Large intestine (tissue), 3 donors: ENCODE measurements at regions not wholly inside any gene's neighbourhood (a gene's known extent, or its start where the extent isn't known, plus 50 kb on each side); places are given as distances from the start of the nearest gene placed in this dataset.

Source experiments
- DNase-seq, 2 donors: peaks; one replicate each; pipeline versions ENCODE4 v3.0.0 to v3.0.0-alpha.2; 2013
- H3K27ac ChIP-seq: one replicate; pipeline ENCODE4 v1.5.1; 2013; ENCODE audit warnings: low read length
- H3K27me3 ChIP-seq: 2 replicates; pipeline ENCODE4 v1.6.1; 2013; ENCODE audit warnings: low read length; ENCODE audit not compliant: control insufficient read depth, insufficient read depth
- H3K36me3 ChIP-seq: 2 replicates; pipeline ENCODE4 v1.6.1; 2013; ENCODE audit warnings: low read length; ENCODE audit not compliant: control insufficient read depth, insufficient read depth
- H3K4me1 ChIP-seq: one replicate; pipeline ENCODE4 v1.6.1; 2013; ENCODE audit warnings: low read length; ENCODE audit not compliant: control insufficient read depth, insufficient read depth
- H3K4me3 ChIP-seq: one replicate; pipeline ENCODE4 v1.5.1; 2013; ENCODE audit warnings: low read length
- H3K9me3 ChIP-seq: one replicate; pipeline ENCODE4 v1.6.1; 2013; ENCODE audit warnings: mild to moderate bottlenecking, low read depth, low read length, moderate library complexity; ENCODE audit not compliant: control insufficient read depth
- WGBS: methylation state at CpG from one replicate; pipeline ENCODE4 v1.1.5; 2013; ENCODE audit warnings: low lambda C conversion rate; ENCODE audit not compliant: insufficient coverage; 5-methylcytosine and 5-hydroxymethylcytosine counted together

DNA sequence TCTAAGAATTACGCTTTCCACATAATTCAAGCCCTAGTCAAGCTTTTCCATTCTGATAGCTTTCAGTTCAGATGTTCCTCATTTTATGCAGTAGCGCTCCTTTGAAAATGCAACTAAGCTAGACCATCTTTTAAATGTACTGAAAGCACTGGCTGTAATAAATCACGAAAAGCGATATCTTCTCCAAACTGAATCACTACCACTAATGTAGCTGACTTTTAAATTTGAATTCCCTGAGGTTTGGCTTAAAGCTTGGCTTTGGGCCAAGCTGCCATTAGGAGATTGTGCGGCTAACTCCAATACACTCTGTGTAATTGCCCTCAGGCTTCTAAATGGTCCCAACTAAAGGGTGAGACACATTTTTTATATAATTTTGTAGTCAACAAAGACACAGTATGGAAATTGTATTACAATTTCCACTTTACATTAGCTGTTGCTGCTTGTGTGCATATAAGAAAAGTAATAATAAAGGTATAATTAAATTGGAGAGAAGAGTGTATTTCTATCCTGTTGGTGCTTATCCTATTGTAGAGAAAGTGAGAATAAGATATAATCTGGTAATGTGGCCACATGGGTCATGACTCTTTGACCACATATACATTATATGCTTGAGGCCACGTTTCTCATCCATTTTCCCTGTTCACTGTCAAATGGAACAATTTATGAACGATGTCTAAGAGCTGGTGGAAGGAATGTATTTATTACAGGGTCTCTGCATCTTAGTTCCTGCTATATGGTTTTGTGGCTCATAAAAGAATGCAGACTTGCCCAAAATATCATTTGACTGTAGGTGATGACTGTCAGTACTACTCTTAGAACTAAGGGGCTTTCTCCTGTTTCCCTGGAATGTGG lies 118.7 kb upstream of the TAF11L2 start:
- Histone ChIP-seq H3K27me3 (no peaks in the 10 kb centered on the region), H3K4me3 (no peak overlapping the region), H3K27ac (no peak overlapping the region), H3K36me3 (no peaks in the 10 kb centered on the region), H3K4me1 (no peaks in the 10 kb centered on the region), H3K9me3 (no peaks in the 10 kb centered on the region)
- 60% methylated on average over 1 of the region's 7 CpGs for WGBS
- no peak for DNase-seq

- Histone ChIP-seq H3K4me1 (no peaks in the 10 kb centered on the region), H3K9me3 (no peaks in the 10 kb centered on the region), H3K36me3 (no peaks in the 10 kb centered on the region), H3K4me3 (no peak overlapping the region), H3K27ac (no peak overlapping the region), H3K27me3 (no peaks in the 10 kb centered on the region)
- WGBS, result no CpG with 5 or more reads among the region's 2 CpGs
- no peak for DNase-seq
Measured at GRCh38 chr5:17381932-17382331, 116.1 kb upstream of the TAF11L2 start.

GRCh38 chr5:17383526-17383925 lies 114.5 kb upstream of the TAF11L2 start:
- WGBS, result no CpG with 5 or more reads among the region's 3 CpGs
- no peaks in the 10 kb centered on the region for H3K36me3 ChIP-seq
- H3K4me1 ChIP-seq, result no peaks in the 10 kb centered on the region
- no peak overlapping the region for H3K27ac ChIP-seq
- no peaks in the 10 kb centered on the region for H3K9me3 ChIP-seq
- H3K4me3 ChIP-seq, result no peak overlapping the region
- no peaks in the 10 kb centered on the region for H3K27me3 ChIP-seq
- DNase-seq, result no peak

GRCh38 chr5:17384181-17384580 lies 113.8 kb upstream of the TAF11L2 start:
- H3K4me1 ChIP-seq, result no peaks in the 10 kb centered on the region
- DNase-seq, result no peak
- no peak overlapping the region for H3K27ac ChIP-seq
- no peaks in the 10 kb centered on the region for H3K9me3 ChIP-seq
- no peak overlapping the region for H3K4me3 ChIP-seq
- no peaks in the 10 kb centered on the region for H3K36me3 ChIP-seq
- no peaks in the 10 kb centered on the region for H3K27me3 ChIP-seq

DNA sequence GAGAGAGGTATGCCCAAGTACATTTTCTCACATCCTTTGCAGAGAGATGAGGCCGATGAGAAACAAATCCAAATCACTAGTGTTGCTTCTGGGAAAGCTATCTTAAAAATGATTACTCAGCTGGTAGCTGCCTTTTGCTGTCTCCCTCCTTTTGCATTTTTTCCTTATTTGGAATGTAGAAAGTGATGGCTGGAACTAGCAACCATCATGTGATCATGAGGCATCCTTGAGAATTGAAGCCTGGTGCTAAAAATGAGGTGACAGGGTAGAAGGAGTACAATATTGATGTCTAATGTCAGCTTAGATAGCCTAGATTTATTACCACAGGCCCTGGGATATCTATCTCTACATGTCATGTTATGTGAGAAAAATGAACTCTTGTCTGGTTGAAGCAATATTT lies 109.3 kb upstream of the TAF11L2 start:
- Histone ChIP-seq H3K4me3 (no peak overlapping the region), H3K36me3 (no peaks in the 10 kb centered on the region), H3K9me3 (no peaks in the 10 kb centered on the region), H3K27me3 (no peaks in the 10 kb centered on the region), H3K27ac (no peak overlapping the region), H3K4me1 (no peaks in the 10 kb centered on the region)
- no CpG with 5 or more reads among the region's 1 CpG for WGBS
- no peak for DNase-seq

GRCh38 chr5:17394086-17394485 lies 103.9 kb upstream of the TAF11L2 start:
- no peaks in the 10 kb centered on the region for H3K4me1 ChIP-seq
- H3K9me3 ChIP-seq, result no peaks in the 10 kb centered on the region
- no peaks in the 10 kb centered on the region for H3K27me3 ChIP-seq
- DNase-seq, result no peak
- no peak overlapping the region for H3K4me3 ChIP-seq
- no CpG with 5 or more reads among the region's 1 CpG for WGBS
- no peak overlapping the region for H3K27ac ChIP-seq
- H3K36me3 ChIP-seq, result no peaks in the 10 kb centered on the region

DNA sequence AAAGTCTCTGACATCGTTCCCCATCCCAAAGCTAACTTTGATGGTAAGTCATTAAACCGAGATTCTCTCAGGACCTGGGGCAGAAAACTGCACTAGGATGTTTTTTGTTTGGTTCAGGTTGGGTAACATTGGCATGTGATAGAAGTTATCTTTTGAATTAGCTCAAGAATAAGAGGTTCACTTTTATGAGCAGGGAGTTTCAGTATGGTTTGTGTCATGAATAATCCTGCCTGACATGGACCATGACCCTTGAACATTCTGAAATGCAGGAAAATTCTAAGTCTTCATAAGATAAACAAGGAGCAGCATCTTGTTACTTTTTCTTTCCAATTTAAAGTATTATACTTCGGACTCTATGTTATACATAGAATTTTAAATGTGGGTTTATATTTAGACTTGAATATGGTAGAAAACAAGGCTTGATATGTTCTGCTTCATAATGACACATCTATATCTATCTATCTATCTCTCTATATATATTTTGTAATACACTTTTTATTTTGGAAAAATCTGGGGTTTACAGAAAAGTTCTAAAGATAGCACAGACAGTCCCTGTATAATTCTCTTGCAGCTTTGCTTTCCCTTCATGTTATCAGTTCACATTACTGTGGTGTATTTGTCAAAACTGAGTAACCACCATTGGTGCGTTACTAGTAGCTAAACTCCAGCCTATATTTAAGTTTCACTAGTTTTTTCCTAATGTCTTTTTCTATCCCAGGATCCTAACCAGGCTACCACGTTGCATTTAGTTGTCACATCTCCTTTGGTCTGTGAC lies 102.7 kb upstream of the TAF11L2 start:
- Histone ChIP-seq H3K4me1 (no peaks in the 10 kb centered on the region), H3K9me3 (no peaks in the 10 kb centered on the region), H3K27ac (no peak overlapping the region), H3K36me3 (no peaks in the 10 kb centered on the region), H3K4me3 (no peak overlapping the region), H3K27me3 (no peaks in the 10 kb centered on the region)
- 87% methylated on average over 3 of the region's 5 CpGs for WGBS
- no peak for DNase-seq

- Histone ChIP-seq H3K36me3 (no peaks in the 10 kb centered on the region), H3K27ac (no peak overlapping the region), H3K4me3 (no peak overlapping the region), H3K4me1 (no peaks in the 10 kb centered on the region), H3K27me3 (peaks cover 6% of the 10 kb centered on the region), H3K9me3 (no peaks in the 10 kb centered on the region)
- no CpG with 5 or more reads among the region's 4 CpGs for WGBS
- DNase-seq, result no peak
Measured at GRCh38 chr5:17396247-17396646, 101.8 kb upstream of the TAF11L2 start.

DNA sequence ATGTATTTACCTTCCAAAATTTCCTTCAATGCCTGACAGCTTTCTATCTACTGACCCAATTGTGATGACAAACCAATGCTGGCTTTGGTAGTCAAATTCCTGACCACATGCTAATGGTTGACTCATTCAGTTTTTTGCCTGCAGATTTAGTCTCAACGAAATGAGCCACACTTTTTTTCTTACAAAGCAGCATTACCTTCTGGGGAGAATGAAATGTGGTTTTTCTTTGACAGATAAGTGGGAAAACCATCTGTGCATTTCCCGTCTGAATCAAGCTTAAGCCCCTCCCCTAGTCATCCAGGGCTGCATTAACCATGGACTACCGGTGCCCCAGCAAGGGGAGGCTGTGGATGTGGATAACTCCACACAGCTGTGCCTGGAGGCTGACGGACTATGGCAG lies 99.6 kb upstream of the TAF11L2 start:
- DNase-seq, result no peak
- H3K36me3 ChIP-seq, result no peaks in the 10 kb centered on the region
- WGBS, result no CpG with 5 or more reads among the region's 4 CpGs

DNA sequence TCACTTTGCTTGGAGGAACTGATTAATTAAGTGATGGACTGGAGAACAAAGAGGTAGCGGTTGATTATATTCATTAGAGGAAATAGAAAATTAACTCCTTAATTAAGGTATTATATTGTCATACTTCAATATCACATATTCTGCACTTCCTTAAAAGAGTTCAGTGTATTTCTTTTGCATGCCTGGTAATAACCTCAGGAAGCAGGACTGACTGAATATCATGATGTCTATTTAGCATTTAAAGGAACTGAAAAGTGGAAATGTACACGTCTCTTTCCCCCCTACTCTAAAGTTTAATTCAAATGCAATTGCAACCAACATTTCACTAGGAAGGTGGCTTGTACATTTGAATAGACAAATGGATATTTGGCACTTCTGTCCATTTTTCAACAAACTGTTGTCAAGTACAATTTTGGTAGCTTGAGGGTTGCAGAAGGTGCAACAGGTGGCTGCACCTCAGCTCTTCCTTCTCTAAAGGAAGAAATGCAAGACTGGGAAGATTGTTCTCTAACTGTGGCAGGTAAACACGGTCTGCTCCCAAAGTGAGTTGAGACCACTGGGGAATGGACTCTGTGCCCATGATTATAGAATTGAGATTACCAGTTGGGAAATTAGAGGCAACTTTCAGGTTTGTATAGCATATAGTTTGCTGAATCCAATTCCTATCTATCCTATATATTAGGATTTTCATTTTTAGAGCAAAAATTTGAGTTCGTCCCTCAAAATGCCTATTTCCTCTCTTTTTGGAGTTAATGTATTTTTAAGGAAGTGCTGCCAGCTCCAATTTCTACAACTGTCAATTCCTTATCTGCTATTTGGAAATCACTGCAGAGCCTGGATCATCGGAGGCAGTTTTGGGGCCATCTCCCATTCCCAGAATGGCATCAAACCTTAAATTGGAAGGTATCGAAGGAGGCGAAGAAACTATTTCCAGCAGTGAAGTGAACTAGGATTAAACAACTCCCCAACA lies 98.9 kb upstream of the TAF11L2 start:
- DNase-seq, result no peak
- no peaks in the 10 kb centered on the region for H3K36me3 ChIP-seq
- peaks cover 22% of the 10 kb centered on the region for H3K27me3 ChIP-seq
- H3K4me1 ChIP-seq, result no peaks in the 10 kb centered on the region
- no peak overlapping the region for H3K4me3 ChIP-seq
- 83% methylated on average over 5 of the region's 7 CpGs for WGBS
- no peaks in the 10 kb centered on the region for H3K9me3 ChIP-seq
- no peak overlapping the region for H3K27ac ChIP-seq

More for the DNA sequence above, 99.6 kb upstream of the TAF11L2 start:
- Histone ChIP-seq H3K4me3 (no peak overlapping the region), H3K4me1 (no peaks in the 10 kb centered on the region), H3K27me3 (peaks cover 20% of the 10 kb centered on the region), H3K27ac (no peak overlapping the region), H3K9me3 (no peaks in the 10 kb centered on the region)
